ENCODE measurements at regions not wholly inside any gene's neighbourhood (a gene's known extent, or its start where the extent isn't known, plus 50 kb on each side); places are given as distances from the start of the nearest gene placed in this dataset.

DNA sequence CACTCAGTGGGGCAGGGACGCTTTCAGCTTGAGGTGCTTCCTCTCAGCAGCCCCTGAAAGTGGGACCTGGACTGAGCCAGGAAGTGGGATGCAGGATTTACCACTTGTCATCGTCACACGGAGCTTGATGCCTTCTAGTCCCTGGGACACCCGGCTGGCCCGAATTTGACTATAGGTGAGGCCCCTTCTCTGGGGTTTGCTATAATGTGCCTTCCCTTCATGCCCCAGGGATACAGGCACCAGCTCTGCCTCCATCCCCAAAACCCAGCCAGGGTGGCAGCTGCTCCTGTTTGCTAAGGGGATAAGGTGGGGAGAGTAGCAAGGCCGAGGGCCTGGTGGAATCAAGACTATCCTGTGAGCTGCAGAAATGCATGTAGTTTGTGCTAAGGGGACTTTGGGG lies 235.0 kb downstream of the GLRX3 start:
- no peak for DNase-seq (ENCODE audit: low spot score)

DNA sequence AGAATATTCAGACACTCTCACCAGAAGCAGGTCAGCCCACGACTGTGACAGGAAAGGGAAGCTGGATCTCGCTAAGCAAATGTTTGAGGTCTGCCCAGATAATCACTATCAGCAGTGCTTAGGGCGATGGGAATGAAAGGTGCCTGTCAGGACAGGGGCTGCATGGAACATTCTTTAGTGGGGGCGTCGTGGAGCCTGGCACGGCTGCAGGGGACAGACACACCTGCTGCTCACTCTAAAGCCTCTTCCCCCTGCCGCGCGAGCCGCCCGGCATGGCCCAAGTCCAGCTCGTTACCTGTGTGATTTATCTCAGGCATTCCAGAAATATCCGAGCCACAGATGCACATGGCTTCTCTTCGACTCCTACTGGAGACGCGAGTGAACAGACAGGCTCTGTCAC lies 235.5 kb downstream of the GLRX3 start:
- DNase-seq (ENCODE audit: low spot score): no peak

DNA sequence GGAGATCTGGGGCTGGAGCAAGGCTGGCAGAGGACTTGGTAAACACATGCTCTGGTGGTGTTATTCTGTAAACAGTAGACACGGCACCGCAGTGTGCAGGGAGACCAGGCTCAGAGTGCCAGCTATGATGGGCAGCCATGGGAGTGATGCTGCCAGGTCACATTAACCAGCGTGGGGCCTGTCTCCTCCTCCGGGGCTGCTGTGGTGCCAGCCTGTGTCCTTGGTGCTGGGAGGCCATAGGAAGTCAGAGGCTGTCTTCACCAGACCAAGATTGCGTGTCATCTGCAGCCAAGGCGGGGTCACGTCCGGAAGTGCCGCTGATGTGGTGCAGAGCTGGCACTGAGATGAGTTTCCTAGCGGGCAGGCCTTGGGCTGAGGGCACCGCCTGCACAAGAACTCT lies 236.0 kb downstream of the GLRX3 start:
- DNase-seq (ENCODE audit: low spot score): no peak

DNA sequence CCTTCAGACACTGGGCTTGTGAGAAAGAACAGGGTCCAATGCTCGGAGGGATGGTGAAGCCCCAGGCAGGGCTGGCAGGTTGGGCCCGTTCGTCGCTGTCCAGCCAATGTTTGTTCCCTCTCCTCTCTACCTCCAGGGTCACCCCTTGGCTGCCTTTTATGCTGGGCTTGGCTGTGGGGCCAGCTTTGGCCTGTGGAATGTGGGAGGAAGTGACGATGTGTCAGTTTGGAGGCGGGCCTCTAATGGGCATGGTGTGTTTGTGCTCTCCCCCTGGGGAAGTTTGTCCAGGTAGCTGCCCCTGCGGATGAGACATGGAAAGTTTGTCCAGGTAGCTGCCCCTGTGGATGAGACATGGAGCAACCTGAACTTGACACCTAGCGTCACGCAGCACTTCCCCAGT lies 236.7 kb downstream of the GLRX3 start:
- no peak for DNase-seq (ENCODE audit: low spot score)

DNA sequence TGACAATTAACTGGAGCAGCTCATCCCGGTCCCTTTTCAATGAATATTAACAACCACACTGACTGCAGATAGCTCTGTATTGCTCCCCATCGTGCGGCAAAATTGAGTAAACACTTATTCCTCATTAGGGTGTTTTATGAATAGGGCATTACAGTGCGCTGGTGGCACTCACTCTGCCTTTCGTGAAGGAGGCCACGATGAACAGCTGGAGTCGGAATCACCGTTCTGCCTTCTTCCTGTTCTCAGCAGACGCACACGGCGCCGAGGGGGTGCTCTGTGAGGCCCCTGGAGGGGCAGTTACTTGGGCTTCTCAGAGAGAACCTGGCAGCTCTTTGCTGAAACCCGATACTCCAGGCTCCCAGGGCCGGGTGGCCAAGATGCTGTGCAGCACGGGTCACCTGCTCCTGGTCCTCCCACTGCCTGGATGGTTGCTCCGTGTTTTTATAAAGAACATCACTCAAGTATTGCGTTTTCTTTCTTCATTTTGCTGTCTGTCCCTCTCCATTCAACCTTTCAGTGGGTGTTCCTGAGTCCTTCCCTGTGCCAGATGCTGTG lies 241.9 kb downstream of the GLRX3 start:
- DNase-seq (ENCODE audit: low spot score): no peak

DNA sequence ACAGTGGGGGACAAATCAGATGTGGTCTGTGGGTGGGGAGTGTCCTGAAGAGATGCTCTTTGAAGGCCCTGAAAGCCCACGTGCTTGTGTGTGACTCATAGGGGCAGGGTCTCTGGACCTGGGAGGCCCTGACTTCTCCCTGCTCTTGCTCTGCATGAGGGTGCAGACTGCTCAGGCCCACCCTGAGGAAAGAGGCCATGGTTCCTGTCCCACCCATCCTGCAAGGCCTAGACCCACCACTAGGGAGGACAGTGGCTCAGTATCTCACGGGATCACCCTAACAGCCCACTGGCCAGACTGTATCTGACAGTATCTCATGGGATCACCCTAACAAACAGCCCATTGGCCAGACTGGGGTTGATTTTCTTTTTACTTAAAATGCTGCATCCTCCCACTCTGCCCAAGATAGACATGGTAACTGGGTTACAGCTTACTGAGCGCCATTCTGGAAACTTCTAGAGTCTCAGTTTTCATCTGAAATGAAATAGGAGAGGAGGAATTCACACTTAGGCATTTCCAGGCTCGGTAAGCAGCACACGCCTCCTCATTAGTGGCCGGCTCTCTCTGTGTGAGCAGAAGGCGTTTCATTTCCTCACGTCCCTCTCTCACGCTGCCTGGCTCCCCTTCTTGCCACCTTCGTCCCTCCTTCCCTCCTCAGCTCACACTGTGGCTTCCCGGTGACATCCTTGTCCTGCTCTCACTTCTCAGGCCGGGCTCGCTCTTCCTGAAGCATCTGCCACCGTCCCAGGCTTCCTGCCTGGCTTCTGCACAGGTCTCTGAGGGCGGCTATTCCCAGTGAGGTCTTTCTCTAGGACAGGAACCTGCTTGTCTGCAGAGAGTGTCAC lies 242.6 kb downstream of the GLRX3 start:
- DNase-seq (ENCODE audit: low spot score): no peak

DNA sequence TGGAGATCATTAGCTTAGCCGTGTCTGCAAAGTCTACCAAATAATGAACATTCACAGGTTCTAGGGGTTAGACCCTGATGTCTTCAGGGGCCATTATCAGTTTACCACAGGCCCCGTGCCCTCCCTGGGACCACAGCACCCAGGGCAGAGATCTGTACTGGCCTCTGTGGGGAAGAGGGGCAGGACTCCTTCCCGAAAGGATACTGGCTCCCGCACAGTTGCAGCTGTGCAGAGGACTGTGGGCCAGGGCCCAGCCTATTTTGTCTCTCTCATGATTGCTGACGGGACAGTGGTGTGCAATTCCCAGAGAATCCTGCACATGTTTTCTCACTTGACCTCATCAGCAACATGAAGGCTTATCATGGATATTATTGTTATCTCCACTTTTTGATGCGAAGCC lies 243.9 kb downstream of the GLRX3 start:
- DNase-seq (ENCODE audit: low spot score): no peak

DNA sequence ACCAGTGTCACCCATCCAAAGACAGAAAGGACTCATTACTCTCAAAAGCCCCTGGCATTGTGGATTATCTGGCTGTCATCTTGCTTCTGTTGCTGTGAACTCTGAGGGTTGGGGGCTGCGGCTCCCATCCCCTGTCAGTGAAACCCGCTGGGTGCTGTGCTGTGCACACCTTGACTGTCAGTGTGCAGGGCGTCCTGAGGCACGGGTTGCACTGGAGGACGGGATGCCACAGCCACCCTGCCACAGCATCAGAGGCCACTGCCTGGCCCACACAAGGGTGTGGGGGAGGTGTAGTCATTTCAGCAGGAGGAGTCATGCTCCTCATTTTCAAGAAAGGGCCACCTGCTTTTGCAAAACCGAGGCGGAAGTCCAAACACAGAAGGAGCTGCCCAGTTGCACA lies 245.8 kb downstream of the GLRX3 start:
- DNase-seq (ENCODE audit: low spot score): no peak

DNA sequence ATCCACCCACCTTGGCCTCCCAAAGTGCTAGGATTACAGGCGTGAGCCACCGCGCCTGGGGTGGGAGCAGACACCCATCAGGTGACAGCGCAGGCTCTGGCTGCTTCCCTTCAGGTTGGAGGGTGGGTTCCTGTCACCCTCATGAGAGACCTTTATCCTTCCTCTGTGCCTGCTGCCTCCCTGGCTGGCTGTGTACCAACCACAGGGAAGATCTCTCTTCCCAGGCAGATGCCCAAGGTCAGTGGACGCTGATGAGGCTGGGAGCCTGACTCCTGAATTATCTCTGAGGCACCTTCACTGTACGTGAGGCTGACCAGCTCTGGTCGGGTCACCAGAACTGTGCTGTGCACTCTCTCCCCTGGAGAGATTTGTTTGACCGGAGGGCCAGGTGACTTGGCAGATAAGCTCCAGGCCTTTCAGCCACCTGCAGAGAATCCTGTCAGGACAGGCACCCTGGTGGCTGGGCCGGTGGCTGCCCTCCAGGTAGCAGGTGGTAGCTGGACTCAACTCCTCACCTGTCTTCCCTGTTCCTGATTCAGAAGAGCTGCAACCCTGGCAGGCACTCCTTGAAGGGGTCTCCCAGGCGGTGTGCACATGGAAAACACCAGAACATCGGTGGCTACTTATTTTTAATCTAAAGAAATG lies 251.9 kb downstream of the GLRX3 start:
- DNase-seq (ENCODE audit: low spot score): no peak

DNA sequence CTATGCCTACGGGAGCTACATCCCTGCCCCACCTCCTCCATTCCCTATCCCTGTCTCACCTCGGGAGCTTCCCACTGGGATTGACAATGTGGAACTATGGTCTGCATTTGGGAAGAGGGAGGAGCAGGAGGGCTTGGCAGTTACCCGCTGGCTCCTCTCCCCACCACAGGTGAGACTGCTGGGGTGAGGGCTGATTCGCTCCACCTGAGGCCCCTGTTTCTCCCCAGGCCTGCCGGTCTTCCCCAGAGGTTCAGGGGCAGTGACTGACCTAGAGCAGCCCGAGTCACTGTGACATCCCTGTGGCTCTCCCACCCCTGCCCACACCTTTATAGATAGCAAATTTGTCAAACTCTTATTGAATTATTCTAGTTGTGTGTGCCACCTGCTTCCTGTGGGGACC lies 252.6 kb downstream of the GLRX3 start:
- no peak for DNase-seq (ENCODE audit: low spot score)

DNA sequence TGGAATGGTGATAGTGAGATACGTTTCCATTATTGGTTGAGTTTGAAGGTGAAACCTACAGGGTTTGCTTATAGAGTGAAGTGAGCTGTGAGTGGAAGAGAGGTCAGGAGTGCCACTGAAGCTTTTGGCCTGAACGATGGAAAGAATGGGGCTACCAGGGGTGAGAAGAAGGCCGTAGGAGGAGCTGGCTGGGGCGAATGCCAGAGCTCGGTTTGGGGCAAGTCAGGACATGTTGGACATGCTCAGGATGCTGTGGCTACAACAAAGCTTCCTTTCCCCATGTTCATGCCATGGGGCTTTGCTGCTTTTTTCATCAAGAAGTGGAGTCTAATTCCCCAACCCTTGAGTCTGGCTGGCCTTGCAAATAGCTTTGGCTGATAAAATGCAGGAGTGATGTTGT lies 253.7 kb downstream of the GLRX3 start:
- DNase-seq (ENCODE audit: low spot score): no peak

DNA sequence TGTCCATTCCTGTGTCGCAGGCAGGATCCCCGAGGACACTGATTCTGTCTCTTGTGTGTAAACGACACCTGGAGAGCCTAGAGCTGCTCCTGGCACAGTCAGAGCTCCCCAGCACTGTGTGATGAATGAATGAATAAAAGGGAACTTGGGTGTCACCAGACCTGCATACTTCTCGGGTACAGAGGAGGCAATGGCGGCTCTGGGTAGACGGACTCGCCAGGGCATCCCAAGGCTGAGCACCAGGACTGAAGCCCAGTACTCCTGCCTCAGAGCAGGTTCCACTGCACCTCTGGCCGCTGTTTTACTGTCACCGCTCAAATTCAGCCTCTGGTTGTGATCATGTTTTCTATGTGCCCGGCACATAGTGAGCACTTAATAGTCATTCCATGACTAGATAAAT lies 255.8 kb downstream of the GLRX3 start:
- DNase-seq (ENCODE audit: low spot score): no peak

DNA sequence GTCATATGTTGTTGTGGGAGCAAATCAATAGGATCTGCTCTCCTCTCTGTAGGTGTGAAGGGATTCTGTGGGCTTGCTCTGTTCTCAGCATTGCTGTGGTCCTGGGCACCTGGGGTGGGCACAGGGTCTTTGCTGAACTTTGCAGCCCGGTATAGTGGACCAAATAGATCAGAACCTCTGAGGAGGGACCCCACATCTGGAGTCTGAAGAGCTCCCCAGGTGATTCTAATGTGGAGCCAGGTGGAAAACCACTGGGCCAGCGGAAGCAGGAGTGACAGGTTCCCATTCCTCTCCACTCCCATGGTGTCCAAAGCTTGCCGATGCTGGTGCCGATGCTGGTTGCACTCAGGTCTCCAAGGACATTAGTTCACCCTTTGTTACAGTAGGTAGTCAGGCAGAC lies 257.2 kb downstream of the GLRX3 start:
- no peak for DNase-seq (ENCODE audit: low spot score)

DNA sequence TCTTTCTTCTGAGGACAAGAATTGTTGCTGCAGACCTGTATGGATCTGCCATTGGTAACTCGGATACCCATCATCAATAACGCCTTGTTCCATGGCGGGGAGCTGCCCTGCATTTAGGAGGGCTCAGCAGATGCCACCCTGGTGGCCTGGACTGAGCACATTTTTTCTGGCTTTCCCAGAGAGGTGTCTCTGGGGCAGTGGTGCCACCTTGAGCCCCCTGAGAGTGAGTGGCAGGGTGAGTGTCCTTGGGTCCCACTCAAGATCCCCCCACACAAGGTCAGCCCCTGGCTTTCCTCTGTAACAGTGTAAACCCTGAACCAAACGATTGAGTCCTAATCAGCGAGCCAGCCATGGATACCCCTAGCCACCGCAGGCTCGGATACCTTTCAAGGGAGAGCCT lies 258.6 kb downstream of the GLRX3 start:
- no peak for DNase-seq (ENCODE audit: low spot score)

DNA sequence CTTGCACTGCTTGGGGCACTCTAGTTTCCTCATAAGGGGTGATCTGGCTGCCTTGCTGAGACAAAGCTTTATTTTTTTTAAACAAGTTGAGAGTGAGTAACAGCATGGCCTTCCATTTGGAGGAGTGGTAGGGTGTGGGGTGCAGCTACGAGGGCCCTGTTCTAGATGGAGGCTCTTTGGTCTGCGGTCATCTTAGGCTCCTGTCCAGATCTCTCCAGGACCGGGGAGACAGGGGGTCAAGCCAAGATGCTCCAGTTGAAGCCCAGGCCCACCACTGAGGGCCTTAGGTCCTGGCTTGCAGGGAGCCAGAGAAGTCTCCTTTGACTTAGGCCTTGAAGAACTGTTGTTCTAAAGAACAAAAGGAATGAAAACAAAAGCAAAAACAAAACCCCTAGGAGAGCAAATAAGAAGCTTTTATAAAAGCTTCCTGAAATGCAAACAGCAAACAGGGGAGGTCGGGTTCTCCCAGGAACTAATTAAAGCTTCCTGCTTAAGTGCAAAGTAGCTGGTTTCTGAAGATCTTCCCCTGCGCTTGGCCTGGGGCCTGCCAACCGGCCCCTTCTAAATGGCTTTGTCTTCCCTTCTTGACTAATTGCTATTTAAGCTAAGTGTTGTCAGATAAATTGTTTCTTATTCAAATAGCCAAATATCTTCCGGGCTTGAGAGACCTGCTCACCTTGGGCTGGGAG lies 259.2 kb downstream of the GLRX3 start:
- no peak for DNase-seq (ENCODE audit: low spot score)

DNA sequence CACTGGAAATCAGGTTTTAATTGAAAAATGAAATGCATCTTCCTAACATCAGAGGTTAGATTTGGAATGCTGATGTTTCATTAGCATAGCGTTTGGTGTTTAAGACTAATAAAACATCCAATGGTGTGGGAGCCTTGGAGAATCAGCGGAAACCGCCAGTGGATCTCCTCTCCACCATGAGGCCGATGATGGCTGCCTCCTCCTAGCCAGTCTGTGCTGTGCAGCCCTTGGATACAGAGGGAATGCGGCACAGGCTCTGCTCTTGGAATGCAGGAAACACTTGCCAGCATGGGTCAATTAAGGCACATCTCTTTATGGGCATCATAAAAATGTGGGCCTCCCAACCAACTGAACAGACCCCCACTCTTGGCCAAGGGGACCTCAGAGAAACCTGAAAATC lies 259.9 kb downstream of the GLRX3 start:
- DNase-seq (ENCODE audit: low spot score): no peak

DNA sequence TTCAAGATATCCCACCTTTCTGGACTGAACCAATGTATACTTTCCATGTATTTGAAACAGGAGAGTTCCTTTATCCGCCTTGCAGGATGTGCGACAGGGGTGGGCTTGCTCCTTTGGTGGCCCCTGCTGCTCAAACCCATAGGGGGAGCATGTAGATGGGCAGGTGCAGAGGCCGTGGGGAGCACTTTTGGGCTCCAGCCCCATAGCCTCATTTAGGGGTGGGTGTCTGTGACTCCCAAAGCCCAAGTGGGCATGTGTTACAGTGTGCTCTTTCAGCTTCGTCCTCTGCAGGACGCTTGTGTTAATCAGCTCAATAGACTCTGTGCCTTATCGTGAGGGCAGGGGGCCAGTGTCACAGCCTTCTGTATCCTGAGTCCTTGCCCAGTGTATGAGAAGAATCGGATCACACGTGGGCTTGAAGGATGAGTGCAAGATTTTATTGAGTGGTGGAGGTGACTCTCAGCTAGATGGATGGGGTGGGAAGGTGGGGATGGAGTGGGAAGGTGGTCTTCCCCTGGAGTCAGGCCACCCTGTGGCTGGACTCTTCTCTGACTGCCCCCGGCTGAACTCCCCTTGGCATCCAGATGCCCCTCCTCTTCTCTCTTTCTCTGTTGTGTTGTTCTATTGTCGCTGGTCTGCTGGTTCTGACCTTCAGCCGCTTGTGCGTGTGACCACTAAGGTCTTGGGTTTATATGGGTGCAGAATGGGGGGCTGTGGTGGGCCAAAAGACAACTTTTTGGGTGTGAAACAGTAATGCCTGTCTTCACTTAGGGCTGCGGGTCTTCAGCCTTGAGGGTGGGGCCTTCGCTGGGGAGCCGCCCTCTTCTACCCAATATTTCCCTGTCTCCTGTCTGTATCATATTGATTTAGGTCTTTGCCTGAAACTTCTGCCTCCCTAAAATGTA lies 262.2 kb downstream of the GLRX3 start:
- DNase-seq (ENCODE audit: low spot score): no peak

DNA sequence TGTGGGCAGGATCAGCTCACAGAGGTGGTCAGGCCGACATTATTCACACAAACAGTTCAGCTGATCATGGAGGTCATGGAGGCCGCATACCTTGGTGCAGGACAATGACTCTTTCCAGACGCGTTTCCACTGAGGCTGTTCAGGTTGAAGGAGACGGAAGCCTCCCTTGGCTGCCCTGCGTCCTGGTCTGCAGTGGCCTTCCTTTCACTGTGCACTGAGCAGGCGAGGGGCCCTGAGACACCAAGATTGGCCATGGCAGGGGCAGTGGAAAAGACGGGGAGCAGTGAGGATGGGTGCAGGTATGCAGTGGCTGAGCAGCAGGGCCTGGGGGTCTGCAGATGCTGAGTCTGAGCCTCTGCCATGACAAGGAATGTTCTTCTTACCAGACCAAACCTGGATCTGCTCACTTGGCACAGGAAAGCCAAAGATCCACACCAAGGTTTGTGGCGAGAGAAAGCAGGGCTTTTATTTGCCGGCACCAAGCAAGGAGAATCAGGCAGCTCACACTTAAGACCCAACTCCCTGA lies 263.3 kb downstream of the GLRX3 start:
- no peak for DNase-seq (ENCODE audit: low spot score)

DNA sequence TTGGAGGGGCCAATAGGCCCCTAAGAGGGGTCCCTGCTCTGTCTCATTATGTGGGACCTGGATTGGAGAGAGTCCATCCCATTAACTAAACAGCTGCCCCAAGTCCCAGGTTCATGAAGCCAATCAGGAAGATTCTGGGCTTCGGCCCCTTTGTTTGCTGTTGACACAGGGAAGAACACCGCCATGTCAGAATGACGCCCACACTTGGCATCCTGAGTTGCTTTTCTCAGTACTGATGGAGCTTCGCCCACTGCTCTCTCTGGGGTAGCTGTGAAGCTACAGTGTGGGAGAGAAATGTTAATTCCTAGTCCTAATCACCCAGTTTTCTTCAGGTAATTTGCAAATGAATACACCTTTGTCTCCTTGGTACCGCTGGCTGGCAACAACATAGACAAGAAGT lies 264.7 kb downstream of the GLRX3 start:
- DNase-seq (ENCODE audit: low spot score): no peak

DNA sequence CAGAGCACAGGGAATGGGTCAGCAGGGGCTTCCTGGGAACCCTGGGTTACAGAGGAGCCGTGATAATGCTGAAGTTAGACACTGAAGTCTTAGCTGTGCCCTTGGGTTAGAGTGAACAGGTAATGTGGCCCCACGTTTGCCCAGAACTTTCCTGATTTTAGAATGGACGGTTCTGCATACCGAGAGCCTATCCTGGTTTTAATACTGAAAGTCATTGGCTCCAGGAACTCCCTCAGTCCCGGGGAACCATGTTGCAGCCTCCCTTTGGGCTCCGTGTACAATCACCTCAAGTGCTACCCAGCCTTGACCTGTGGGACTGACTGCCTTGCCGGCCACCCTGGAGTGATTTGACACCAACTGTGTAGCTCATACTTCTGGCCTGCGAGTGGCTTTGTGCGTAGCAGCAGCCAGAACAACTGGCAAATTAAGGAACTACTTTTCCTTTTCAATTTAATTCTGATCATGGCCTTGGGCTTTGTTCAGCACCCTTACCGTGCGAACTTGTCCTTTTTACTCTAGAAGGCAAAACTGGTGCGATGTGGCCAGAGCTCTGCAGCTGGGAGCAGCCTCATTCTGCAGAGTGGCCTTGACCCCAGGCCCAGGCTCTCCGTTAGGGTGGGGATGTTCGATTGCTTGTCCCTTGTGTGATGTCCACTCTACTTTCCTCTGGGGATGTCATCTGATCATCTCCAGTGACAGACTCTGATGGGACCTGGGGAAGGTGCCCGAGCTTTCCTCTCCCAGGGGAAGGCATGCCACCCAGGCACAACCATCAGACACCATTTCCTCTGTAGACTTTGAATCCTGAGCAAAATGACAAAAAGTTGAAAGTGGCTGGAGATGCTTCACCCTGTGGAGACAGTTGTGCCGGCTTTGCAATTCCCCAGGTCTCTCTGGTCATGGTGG lies 265.9 kb downstream of the GLRX3 start:
- DNase-seq (ENCODE audit: low spot score): no peak
